ENCODE measurements at regions not wholly inside any gene's neighbourhood (a gene's known extent, or its start where the extent isn't known, plus 50 kb on each side); places are given as distances from the start of the nearest gene placed in this dataset.
A peak's percentile ranks its signal among the peaks of the same experiment; 100 is the strongest.

GRCh38 chr14:76974365-76974764 lies 54.1 kb downstream of the IRF2BPL start:
- no peak for ATAC-seq

- no peak for ATAC-seq
These were observed 57.0 kb downstream of the IRF2BPL start for GRCh38 chr14:76971549-76971948.

GRCh38 chr14:76968621-76969063 lies 59.9 kb downstream of the IRF2BPL start:
- no peak for ATAC-seq

DNA sequence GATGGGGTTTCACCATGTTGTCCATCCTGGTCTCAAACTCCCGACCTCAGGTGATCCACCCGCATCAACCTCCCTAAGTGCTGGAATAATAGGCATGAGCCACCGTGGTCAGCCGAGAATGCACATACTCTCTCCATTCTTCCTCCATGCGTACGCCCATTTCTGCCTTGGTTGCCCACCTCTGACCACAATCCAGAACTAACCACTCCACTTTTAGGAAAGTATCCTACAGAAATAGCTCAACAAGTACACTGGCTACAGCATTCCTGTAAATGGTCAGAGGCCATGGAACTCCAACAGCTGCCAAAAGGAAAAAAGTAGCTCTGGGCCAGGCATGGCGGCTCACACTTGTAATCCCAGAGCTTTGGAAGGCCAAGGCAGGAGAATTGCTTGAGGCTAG lies 60.7 kb downstream of the IRF2BPL start:
- ATAC-seq = no peak

DNA sequence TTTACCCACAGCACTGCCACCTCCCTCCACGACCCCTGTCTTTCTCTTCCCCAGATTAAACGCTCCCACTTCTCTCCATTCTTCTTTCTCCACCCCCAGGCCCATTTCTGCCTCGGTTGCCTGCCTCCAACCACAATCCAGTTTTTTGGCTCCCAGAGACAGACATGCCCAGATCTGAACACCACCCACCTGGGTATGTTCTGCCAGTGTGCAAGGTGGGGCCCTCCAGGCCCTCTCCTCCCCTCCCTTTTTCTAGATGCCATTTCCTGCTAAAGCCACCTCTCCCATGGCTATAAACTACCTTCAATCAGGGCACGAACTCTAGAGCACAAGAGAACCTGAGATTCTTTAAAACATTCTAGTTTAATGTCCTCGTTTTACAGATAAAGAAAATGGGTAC lies 63.3 kb downstream of the IRF2BPL start:
- ATAC-seq = no peak

- no peak for ATAC-seq
These were observed 63.8 kb downstream of the IRF2BPL start for GRCh38 chr14:76964695-76965094.

DNA sequence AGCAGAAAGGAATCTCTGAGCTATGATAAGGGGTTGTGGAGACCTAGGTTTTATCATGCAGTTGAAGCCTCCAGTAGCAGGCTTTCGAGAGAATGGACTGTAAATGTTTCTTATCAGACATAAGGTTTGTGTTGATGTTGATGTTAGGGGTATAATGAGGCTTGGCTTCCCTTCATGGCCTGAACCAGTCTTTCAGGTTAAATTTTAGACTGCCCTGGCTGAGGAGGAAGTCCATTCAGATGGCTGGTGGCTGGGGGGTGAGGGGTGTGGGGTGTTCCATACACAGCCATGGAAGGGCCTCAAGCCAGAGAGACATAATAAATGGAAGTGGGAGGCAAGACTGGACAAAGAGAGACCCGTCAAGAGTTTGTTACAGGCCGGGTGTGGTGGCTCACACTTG lies 65.1 kb downstream of the IRF2BPL start:
- ATAC-seq = no peak

DNA sequence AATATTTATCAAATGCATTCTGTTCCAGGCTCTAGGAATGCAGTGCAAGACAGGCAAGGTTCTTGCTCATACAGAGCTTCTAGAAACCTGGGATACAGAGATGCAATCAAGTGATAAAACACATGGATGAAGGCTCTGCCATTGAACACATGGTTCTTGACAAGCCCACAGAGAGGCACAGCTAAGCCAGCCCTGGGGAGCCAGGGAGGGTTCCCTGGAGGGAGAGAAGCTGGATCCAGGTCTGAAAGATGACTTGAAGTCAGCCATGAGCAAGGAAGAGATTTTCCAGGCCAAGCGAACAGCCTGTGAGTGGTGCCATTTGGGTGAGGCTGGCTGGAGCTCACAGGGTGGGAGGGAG lies 66.2 kb downstream of the IRF2BPL start:
- no peak for ATAC-seq

- ATAC-seq = peak; percentile 92 to 93
These were observed 66.7 kb downstream of the IRF2BPL start for GRCh38 chr14:76961631-76962302.

- ATAC-seq = no peak
These were observed 69.4 kb downstream of the IRF2BPL start for GRCh38 chr14:76958980-76959710.

DNA sequence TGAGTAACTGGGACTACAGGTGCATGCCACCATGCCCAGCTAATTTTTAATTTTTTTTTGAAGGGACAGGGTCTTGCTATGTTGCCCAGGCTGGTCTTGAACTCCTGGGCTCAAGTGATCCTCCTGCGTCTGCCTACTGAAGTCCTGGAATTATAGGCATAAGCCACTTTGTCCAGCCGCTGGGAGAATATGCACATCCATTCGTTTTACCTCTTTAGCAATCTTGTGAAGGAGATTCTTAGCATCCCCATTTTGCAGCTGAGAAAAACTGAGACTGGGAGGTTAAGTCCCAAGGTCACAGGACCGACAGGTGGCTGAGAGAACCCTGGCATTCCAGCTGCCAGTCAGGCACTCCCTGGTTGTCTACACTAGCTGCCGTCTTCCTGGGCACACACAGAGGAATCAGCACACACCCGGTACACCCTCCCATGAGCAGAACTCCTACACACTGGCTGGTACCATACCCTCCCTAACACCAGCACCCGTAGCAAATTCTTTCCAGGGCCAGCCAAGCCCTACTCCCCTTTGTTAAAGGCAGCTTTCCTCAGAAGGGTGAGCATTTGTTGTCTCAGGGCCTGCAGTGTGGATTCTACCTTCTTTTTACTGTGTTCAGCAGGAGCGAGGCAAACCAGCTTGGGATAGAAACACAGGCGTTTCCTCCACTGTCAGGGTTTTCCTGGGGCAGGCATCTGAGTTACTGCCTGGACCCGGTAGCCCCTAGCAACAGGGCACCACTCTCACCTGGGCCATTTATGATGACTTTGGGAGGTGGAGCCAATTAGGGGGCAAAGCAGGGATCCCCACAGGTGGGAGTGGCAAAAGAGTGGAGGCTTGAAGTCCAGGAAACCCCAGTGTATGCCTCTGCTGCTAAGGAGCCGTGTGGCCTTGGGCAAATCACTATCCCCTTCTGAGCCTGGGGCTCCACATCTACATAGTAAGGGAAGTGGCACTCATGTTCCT lies 70.2 kb downstream of the IRF2BPL start:
- ATAC-seq = no peak

DNA sequence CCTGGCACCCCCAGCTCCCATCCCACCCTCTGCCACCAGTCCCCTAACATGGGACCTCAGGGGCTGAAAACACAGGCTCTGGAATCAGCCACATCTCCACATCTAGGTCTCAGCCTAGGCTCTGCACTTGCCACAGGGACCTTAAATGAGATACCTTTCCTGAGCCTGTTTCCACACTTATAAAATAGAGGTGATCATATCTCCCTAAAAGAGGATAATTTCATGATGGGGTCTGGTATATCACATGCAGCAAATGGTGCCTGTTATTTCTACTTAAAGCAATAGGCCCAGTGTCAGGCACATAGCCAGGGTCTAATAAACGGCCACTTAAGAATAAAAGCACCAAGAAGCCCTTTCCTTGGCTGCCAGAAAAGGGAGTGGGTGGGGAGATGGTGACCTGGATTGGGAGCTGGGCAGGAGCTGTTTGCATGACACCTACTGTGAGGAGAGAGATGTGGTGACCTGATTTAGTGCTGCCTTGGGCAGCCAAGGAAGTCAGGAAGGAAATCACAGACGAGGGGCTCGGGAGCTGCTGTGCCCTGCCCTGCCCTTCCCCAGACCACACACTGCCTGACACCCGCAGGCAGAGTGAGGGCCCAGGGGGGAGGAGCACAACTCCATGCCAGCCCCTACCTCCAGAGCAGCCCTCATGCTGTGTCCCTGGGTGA lies 71.2 kb downstream of the IRF2BPL start:
- ATAC-seq = no peak

DNA sequence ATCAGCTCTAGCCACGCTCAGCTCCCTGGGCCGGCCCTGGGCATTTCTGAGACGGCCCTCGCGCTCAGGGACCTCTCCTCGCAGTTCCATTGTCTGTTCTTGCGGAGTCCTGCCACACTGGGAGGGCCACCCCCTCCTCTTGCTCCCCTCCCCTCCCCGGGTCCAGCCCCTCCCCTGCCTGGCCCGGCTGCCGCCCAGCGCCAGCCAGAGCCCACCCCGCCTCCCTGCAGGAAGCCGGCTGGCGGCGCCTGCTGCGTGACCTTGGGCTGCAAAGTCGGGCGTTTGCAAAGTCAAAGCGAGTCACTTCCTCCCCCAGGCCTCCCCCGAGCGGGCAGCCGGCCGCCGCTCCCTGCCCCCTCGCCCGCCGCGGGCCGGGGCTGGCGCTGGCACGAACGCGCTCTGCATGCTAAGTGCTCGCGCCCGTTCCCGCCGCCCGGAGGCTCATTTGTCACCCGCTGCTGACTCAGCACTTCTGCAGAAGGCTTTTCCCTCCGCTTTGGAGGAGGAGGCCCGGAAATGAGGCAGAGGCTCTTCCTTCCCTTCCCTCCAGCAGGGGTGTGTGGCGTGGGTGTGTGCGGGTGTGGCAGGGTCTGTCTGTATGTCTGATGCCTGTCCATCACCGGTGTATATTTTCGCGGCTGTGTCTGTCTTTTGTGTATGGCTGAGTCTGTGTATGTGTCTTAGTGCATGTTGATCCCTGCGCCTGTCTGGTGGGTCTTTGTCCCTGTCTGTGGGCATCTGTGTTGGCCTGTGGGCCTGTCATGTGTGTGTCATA lies 72.0 kb downstream of the IRF2BPL start:
- peak; percentile 60 to 68 for ATAC-seq

GRCh38 chr14:76955575-76956315 lies 72.8 kb downstream of the IRF2BPL start:
- peak; percentile 73 for ATAC-seq

- no peak for ATAC-seq
These were observed 73.9 kb downstream of the IRF2BPL start for GRCh38 chr14:76954394-76955190.

DNA sequence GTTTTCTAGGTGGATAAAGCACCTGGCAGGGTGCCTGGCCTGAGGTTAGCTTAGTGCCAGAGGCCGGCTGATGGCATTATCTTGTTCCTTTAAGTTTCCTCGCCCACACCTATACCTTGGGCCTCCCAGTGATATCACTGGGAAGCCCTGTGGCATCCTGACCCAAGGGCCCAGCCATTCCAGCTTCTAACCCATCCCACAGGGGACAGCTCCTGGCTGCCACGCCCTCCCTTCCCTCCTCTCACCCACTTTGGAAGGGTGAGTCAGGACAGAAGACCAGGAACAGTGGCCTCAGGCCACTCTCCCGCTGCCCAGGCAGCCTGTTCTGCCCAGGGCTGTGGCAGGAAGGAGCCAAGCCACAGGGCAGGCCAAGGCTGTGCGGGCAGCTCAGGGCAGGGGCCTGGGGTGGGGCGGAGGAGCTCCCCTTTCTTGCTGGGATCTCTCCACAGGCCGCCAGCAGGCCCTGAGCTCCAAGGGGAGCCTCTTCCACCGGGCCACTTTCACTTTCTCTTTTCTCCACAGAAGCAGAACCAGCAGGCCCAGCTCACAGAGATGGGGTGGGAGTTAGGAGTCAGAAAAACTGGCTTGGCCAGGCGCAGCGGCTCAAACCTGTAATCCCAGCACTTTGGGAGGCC lies 75.1 kb downstream of the IRF2BPL start:
- ATAC-seq = peak in 1 of 2 donors; percentile 9

GRCh38 chr14:76951166-76951565 lies 77.3 kb downstream of the IRF2BPL start:
- ATAC-seq = no peak

- no peak for ATAC-seq
These were observed 78.2 kb downstream of the IRF2BPL start for GRCh38 chr14:76950055-76951020.

GRCh38 chr14:76948976-76949375 lies 79.5 kb downstream of the IRF2BPL start:
- no peak for ATAC-seq

All from activated CD4-positive, CD25-positive, alpha-beta regulatory T cell treated with anti-CD3 and anti-CD28 coated beads, Interleukin-2, amount 50 U/mL, for 24 hours (primary cell).